ENCODE measurements at regions not wholly inside any gene's neighbourhood (a gene's known extent, or its start where the extent isn't known, plus 50 kb on each side); places are given as distances from the start of the nearest gene placed in this dataset.

- H3K4me1 ChIP-seq (ENCODE audit: control insufficient read depth in 1 of 2, insufficient read depth in 2 of 2, low read depth in 1 of 2, low read length in 1 of 2), result peaks cover 0 to 5% of the 10 kb centered on the region in 2 experiments; a peak in 3 of 4 replicates
- ChIA-PET CTCF (no interaction called here), POLR2A (no interaction called here)
- TF ChIP-seq JUND (IDR thresholded peaks at IDR 0.05), result peak; percentile 60
- TF ChIP-seq FOSL2 (IDR thresholded peaks at IDR 0.05; ENCODE audit: borderline replicate concordance, low read depth), result peak; percentile 80
- TF ChIP-seq TCF12 (IDR thresholded peaks at IDR 0.05), result peak; percentile 49
- TF ChIP-seq YY1 (IDR thresholded peaks at IDR 0.05; ENCODE audit: low read depth), result no peak
- peak; percentile 72; the same call in 1 of the 2 replicates for TF ChIP-seq TEAD4 (IDR thresholded peaks at IDR 0.05; ENCODE audit: borderline replicate concordance, insufficient read depth)
- TF ChIP-seq NFIC (IDR thresholded peaks at IDR 0.05; ENCODE audit: borderline replicate concordance), result peak; percentile 20; the same call in 1 of the 2 replicates
- TF ChIP-seq PBX3 (IDR thresholded peaks at IDR 0.05), result peak; percentile 49; the same call in 1 of the 2 replicates
- no peak for TF ChIP-seq POLR2AphosphoS5 (IDR thresholded peaks at IDR 0.05; ENCODE audit: low read depth, low read length)
- H3F3A ChIP-seq (replicated peaks; ENCODE audit: insufficient read depth), result peaks cover 8% of the 10 kb centered on the region
- H3K36me3 ChIP-seq (replicated peaks in 1 of 2; ENCODE audit: control insufficient read depth in 1 of 2, insufficient read depth in 2 of 2, low read length in 1 of 2), result no peaks in the 10 kb centered on the region
- no peaks in the 10 kb centered on the region for H3K9me2 ChIP-seq
- WGBS (ENCODE audit: low lambda C conversion rate), result 40% methylated on average over 1 of the region's 1 CpG
- no peak overlapping the region for H3K4me2 ChIP-seq
- no peaks in the 10 kb centered on the region for H4K20me1 ChIP-seq (ENCODE audit: insufficient read depth)
- no peak overlapping the region for H3K4me3 ChIP-seq (ENCODE audit: low read depth in 2 of 2, low read length in 1 of 2)
- H3K27me3 ChIP-seq (ENCODE audit: insufficient read depth), result no peaks in the 10 kb centered on the region
- DNase-seq, result no peak
- H3K79me2 ChIP-seq (ENCODE audit: insufficient read depth), result no peaks in the 10 kb centered on the region
- H3K27ac ChIP-seq (ENCODE audit: low read depth in 2 of 2, low read length in 1 of 2), result peak overlapping the region in 1 of 2 experiments; percentile 40; a peak in 2 of 4 replicates
- no peaks in the 10 kb centered on the region for H3K9me3 ChIP-seq
- H3K9ac ChIP-seq, result no peak overlapping the region
- no peak overlapping the region for H2AFZ ChIP-seq (ENCODE audit: low read depth)
Observed at GRCh38 chr2:188659656-188660406, 314.3 kb upstream of the COL3A1 start.

GRCh38 chr2:188663301-188663700 lies 310.9 kb upstream of the COL3A1 start:
- ChIA-PET POLR2A (no interaction called here), CTCF (no interaction called here)
- no peak for TF ChIP-seq GABPA (IDR thresholded peaks at IDR 0.05; ENCODE audit: low read depth)
- Histone ChIP-seq H2AFZ (ENCODE audit: low read depth) (no peak overlapping the region), H3K9me2 (no peaks in the 10 kb centered on the region), H3K4me1 (ENCODE audit: control insufficient read depth in 1 of 2, insufficient read depth in 2 of 2, low read depth in 1 of 2, low read length in 1 of 2) (peaks cover 0 to 8% of the 10 kb centered on the region in 2 experiments; a peak in 3 of 4 replicates), H4K20me1 (ENCODE audit: insufficient read depth) (no peaks in the 10 kb centered on the region), H3K27me3 (ENCODE audit: insufficient read depth) (no peaks in the 10 kb centered on the region), H3K9ac (no peak overlapping the region), H3K36me3 (replicated peaks in 1 of 2; ENCODE audit: control insufficient read depth in 1 of 2, insufficient read depth in 2 of 2, low read length in 1 of 2) (no peaks in the 10 kb centered on the region), H3K27ac (ENCODE audit: low read depth in 2 of 2, low read length in 1 of 2) (no peak overlapping the region), H3K9me3 (no peaks in the 10 kb centered on the region), H3K4me2 (no peak overlapping the region), H3F3A (replicated peaks; ENCODE audit: insufficient read depth) (peaks cover 14% of the 10 kb centered on the region), H3K4me3 (ENCODE audit: low read depth in 2 of 2, low read length in 1 of 2) (no peak overlapping the region), H3K79me2 (ENCODE audit: insufficient read depth) (no peaks in the 10 kb centered on the region)
- DNase-seq, result no peak
- WGBS (ENCODE audit: low lambda C conversion rate), result 83% methylated on average over 2 of the region's 2 CpGs

GRCh38 chr2:188664416-188664815 lies 309.8 kb upstream of the COL3A1 start:
- Histone ChIP-seq H4K20me1 (ENCODE audit: insufficient read depth) (no peaks in the 10 kb centered on the region), H3K4me2 (no peak overlapping the region), H3K4me1 (ENCODE audit: control insufficient read depth in 1 of 2, insufficient read depth in 2 of 2, low read depth in 1 of 2, low read length in 1 of 2) (peaks cover 0 to 8% of the 10 kb centered on the region in 2 experiments; a peak in 3 of 4 replicates), H3K27ac (ENCODE audit: low read depth in 2 of 2, low read length in 1 of 2) (no peak overlapping the region), H3K36me3 (replicated peaks in 1 of 2; ENCODE audit: control insufficient read depth in 1 of 2, insufficient read depth in 2 of 2, low read length in 1 of 2) (no peaks in the 10 kb centered on the region), H3K9ac (no peak overlapping the region), H3K79me2 (ENCODE audit: insufficient read depth) (no peaks in the 10 kb centered on the region), H3K4me3 (ENCODE audit: low read depth in 2 of 2, low read length in 1 of 2) (no peak overlapping the region), H3F3A (replicated peaks; ENCODE audit: insufficient read depth) (peaks cover 16% of the 10 kb centered on the region), H3K9me3 (no peaks in the 10 kb centered on the region), H3K27me3 (ENCODE audit: insufficient read depth) (no peaks in the 10 kb centered on the region), H2AFZ (ENCODE audit: low read depth) (no peak overlapping the region), H3K9me2 (no peaks in the 10 kb centered on the region)
- CTCF ChIA-PET, result interaction anchor here (1.1 kb wide), 1 partner anchor 9 kb away, joined by 3 read pairs; no protein-coding TSS in a partner anchor
- no peak for TF ChIP-seq GATA2 (CRISPR knock-in tag; IDR thresholded peaks at IDR 0.05)
- no peak for TF ChIP-seq SIN3A (IDR thresholded peaks at IDR 0.05; ENCODE audit: borderline replicate concordance, low read depth, low read length)
- TF ChIP-seq FOXJ3 (CRISPR knock-in tag; IDR thresholded peaks at IDR 0.05), result no peak
- TF ChIP-seq RXRA (IDR thresholded peaks at IDR 0.05; ENCODE audit: borderline replicate concordance, low read depth), result no peak
- no peak for TF ChIP-seq ELF1 (IDR thresholded peaks at IDR 0.05)
- DNase-seq, result no peak
- 95% methylated on average over 2 of the region's 2 CpGs for WGBS (ENCODE audit: low lambda C conversion rate)
- POLR2A ChIA-PET, result no interaction called here

Measured in SK-N-SH (cell line).